Ramos (cell line): ENCODE measurements at regions not wholly inside any gene's neighbourhood (a gene's known extent, or its start where the extent isn't known, plus 50 kb on each side); places are given as distances from the start of the nearest gene placed in this dataset.

Source experiments
- in situ Hi-C: fragments of 300-500 bp; cut with MboI; formaldehyde crosslinking; loops from one replicate; pipeline ENCODE4 v1.14.3; 2022; ENCODE audit warnings: low sequenced_read_pairs; ENCODE audit not compliant: unreplicated experiment

DNA sequence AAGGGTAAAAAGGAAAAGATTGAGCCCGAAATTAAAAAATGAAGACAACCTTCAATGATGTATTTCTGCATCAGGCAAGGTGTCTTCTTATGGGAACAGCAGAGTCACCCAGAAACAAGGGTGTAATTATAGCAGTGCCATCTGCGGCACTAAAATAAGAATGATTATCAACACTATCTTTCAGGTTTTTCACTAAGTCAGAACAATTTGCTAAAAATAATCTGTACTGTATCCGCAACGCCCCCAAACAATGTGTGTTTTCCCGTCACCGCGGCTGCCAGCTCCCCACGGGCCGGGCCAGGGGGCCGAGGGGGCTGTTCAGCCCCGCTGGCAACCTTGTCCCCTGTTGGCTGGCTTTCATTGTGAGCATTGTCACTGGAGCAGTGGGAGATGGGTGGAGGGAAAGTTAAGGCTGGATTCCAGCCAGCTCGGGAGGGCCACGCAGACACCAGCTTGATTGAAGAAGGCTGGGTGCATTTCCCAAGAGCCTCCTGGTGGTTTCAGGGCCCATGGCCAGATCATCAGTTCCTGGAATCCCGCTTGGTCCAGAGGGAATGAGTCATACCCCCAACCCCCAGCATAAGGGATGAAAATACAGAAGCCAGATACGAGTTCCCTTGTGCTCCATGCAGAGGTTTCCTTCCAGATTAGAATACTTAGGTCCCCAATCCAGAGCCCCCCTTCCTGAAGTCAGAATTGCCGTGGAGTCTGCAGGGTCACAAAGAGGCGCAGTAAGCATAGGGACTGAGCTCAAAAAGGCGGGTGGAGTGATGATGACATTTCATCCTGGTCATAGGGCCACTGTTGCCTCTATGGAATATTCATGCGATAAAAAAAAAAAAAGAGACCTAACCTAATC is 90.2 kb upstream of the KLF13 start:
- in situ Hi-C loops: no loop called here

GRCh38 chr15:31237043-31237324 is 89.7 kb upstream of the KLF13 start:
- in situ Hi-C loops: no loop called here

- in situ Hi-C loops: no loop called here
Measured at GRCh38 chr15:31238906-31239305, 87.7 kb upstream of the KLF13 start.

GRCh38 chr15:31239409-31239808 is 87.2 kb upstream of the KLF13 start:
- in situ Hi-C loops: no loop called here

- in situ Hi-C loops: no loop called here
Measured at GRCh38 chr15:31241888-31242522, 84.6 kb upstream of the KLF13 start.

GRCh38 chr15:31243895-31244294 is 82.7 kb upstream of the KLF13 start:
- in situ Hi-C loops: no loop called here

- in situ Hi-C loops: no loop called here
Measured at GRCh38 chr15:31245135-31245689, 81.4 kb upstream of the KLF13 start.

DNA sequence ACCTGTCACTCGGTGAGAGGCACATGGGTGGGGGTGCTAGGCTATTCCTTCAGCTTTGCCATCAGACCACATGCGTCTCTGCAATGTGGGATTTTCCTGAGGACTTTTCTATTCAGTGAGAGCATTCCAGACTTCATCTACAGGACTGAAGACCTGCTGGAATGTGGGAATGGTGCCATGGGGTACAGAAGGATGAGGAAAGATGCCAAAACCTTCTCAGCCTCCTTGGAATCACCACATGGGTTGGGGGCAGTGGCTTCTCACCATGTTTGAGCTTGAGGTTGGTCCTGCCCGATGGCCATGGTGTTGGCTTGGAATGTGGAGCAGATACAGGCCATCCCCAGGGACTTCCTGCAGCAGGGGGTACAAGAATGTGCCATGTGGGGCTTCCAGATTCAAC is 80.9 kb upstream of the KLF13 start:
- in situ Hi-C loops: no loop called here

DNA sequence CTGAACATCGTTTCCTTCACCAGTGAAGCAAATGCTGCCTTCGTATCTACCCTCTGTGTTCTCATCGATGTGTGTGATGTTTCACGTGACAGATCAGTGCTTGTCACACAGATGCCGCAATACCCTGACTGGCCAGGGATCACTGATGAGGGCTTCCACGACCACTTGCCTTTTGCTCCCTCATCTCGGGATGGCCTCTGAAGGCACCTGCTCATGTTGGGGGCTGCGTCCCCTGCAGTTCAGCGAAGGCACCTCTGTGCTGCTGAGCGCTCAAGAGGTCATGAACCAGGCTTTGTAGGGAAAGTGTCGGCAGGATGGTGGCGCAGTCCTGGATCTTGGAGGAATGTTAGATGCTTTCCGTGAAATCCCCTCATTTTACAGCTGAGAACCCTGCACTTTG is 79.2 kb upstream of the KLF13 start:
- in situ Hi-C loops: no loop called here

GRCh38 chr15:31248263-31248662 is 78.4 kb upstream of the KLF13 start:
- in situ Hi-C loops: no loop called here

DNA sequence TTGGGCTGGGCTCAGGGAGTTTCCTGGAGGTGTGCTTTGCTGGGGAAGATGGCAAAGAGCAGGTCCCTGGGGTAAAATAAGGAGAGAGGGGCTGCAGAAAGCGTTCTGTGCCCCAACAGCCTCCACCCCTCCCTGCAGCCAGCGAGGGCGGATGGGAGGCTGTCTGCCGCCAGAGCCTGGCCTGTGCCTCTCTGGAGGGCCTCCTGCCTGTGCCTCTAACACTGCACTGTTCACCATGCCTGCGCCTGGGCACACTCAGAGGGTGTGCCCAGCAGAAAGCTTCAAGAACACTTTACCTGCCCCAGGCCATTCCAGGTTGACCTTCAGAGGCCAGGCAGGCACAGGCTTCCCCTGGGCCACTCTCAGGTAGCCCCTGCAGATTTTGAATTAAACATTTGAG is 77.7 kb upstream of the KLF13 start:
- in situ Hi-C loops: no loop called here

DNA sequence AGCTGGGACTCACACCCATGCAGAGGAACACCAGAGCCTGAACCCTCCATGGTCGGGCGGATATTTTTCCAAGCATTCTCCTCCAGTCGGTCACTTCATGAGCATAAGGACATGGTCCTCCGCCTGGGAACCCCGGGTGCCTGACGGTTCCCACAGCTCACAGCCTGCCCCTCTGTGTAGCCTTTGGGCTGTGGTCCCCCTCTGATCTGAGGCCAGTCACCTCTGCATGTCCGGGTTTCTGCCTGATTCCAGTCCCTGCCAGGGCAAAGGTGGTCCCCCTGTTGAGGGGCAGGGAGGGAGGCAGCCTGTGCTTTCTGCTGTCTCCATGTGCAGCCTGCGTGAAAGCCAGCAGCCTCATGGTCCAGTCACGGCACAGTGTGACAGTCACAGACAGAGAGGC is 76.6 kb upstream of the KLF13 start:
- in situ Hi-C loops: no loop called here

- in situ Hi-C loops: no loop called here
Measured at GRCh38 chr15:31251165-31251564, 75.5 kb upstream of the KLF13 start.

GRCh38 chr15:31252171-31252785 is 74.4 kb upstream of the KLF13 start:
- in situ Hi-C loops: no loop called here

- in situ Hi-C loops: no loop called here
Measured at GRCh38 chr15:31254431-31255175, 72.0 kb upstream of the KLF13 start.

GRCh38 chr15:31255176-31255510 is 71.5 kb upstream of the KLF13 start:
- in situ Hi-C loops: no loop called here

- in situ Hi-C loops: no loop called here
Measured at GRCh38 chr15:31255732-31256377, 70.8 kb upstream of the KLF13 start.

- in situ Hi-C loops: no loop called here
Measured at GRCh38 chr15:31256378-31257265, 70.0 kb upstream of the KLF13 start.

DNA sequence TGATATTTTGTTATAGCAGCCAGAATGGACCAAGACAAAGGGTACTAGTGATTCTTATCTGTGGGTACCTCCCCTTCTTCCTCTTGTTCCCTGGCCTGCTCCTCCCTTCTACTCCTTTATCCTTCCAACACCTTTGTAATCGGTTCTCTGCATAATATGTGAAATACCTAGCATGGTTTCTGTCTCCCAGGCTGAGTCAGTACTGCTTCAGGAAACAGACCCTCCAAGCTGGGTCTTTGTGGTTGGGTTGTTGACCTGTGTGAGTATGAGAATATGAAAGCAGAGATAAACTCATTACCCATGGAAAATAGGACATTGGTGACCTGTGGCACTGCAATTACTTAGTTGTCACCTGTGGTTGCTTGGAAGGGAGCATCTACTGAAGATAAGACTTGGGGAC is 69.3 kb upstream of the KLF13 start:
- in situ Hi-C loops: no loop called here
